GM12878 (cell line): ENCODE measurements at regions not wholly inside any gene's neighbourhood (a gene's known extent, or its start where the extent isn't known, plus 50 kb on each side); places are given as distances from the start of the nearest gene placed in this dataset.

ENCODE experiments used
- ATAC-seq: fragments of 200-7000 bp; cut with Tn5 transposase; 3 replicates; pipeline ENCODE4 v1.9.1; 2020; ENCODE audit warnings: mild to moderate bottlenecking, moderate library complexity
- BruUV-seq: library from RNA; stranded (reverse); fragments of 400-500 nt; replicated peaks from 2 replicates; lab custom pipeline; 2021; lab: Mats Ljungman, UMichigan
- CTCF ChIA-PET: fragments of 300-600 bp; sonication (Branson Sonifier 250); formaldehyde crosslinking; extraction: SDS; loops from one replicate; lab custom pipeline; 2021; ENCODE audit warnings: inconsistent platforms; lab: Yijun Ruan, JAX
- POLR2A ChIA-PET: fragments of 350-600 bp; formaldehyde crosslinking; extraction: SDS; loops from one replicate; lab custom pipeline; 2021; ENCODE audit warnings: inconsistent platforms; lab: Charles Lee
- RAD21 ChIA-PET: fragments of 300-600 bp; sonication (Branson Sonifier 250); formaldehyde crosslinking; loops from one replicate; lab custom pipeline; 2023; ENCODE audit warnings: antibody characterized with exemption; ENCODE audit not compliant: unreplicated experiment; lab: Charles Lee
- SMC1A ChIA-PET: fragments of 300-600 bp; sonication (Branson Sonifier 250); formaldehyde crosslinking; loops from one replicate; lab custom pipeline; 2023; ENCODE audit not compliant: unreplicated experiment, uncharacterized antibody; lab: Charles Lee
- DNase-seq: peaks from one replicate; pipeline ENCODE4 v3.0.0-alpha.2; 2011; ENCODE audit warnings: low read depth, low spot score
- FAIRE-seq: peaks from 3 replicates; lab custom pipeline; 2011; peaks lifted over from hg19 to GRCh38; lab: Jason Lieb, UNC
- H2AFZ ChIP-seq: 2 replicates; pipeline ENCODE4 v1.6.0; 2011; ENCODE audit warnings: low read depth, low read length, control low read depth; ENCODE audit not compliant: control insufficient read depth
- H3K27ac ChIP-seq: 2 replicates; pipeline ENCODE4 v1.5.1; 2011; ENCODE audit warnings: control low read depth; ENCODE audit not compliant: control insufficient read depth, insufficient read depth
- H3K27me3 ChIP-seq, 2 experiments: replicated peaks in 1 of 2; 2 replicates each; pipeline versions ENCODE4 v1.6.0 to v1.6.1; 2011; ENCODE audit warnings: low read length in 1 of 2; ENCODE audit not compliant: control insufficient read depth in 2 of 2, insufficient read depth in 2 of 2
- H3K36me3 ChIP-seq, 2 experiments: 2 replicates each; pipeline ENCODE4 v1.5.1; 2011; ENCODE audit warnings: low read length in 1 of 2; ENCODE audit not compliant: control insufficient read depth in 2 of 2, insufficient read depth in 2 of 2
- H3K4me1 ChIP-seq: 2 replicates; pipeline ENCODE4 v1.6.1; 2011; ENCODE audit warnings: mild to moderate bottlenecking, low read length, moderate library complexity, mixed read lengths; ENCODE audit not compliant: control insufficient read depth, insufficient read depth
- H3K4me2 ChIP-seq: 2 replicates; pipeline ENCODE4 v1.6.0; 2011; ENCODE audit warnings: control low read depth; ENCODE audit not compliant: control insufficient read depth, insufficient read depth
- H3K4me3 ChIP-seq: fragments of 200-600 bp; sonication (generic); 2 replicates; pipeline ENCODE4 v1.5.1; 2016
- H3K79me2 ChIP-seq: 2 replicates; pipeline ENCODE4 v1.6.0; 2011; ENCODE audit warnings: low read length; ENCODE audit not compliant: control insufficient read depth, insufficient read depth
- H3K9ac ChIP-seq: 2 replicates; pipeline ENCODE4 v1.8.0; 2011; ENCODE audit warnings: low read length, control low read depth, mixed read lengths; ENCODE audit not compliant: control insufficient read depth, insufficient read depth
- H3K9me3 ChIP-seq: replicated peaks from 3 replicates; pipeline ENCODE4 v1.5.1; 2011; ENCODE audit warnings: mild to moderate bottlenecking, low read length; ENCODE audit not compliant: control insufficient read depth, insufficient read depth
- H4K20me1 ChIP-seq: 2 replicates; pipeline ENCODE4 v1.6.0; 2011; ENCODE audit not compliant: control insufficient read depth, insufficient read depth
- BCLAF1 ChIP-seq: fragments of 450-650 bp; IDR thresholded peaks from 2 replicates; pipeline ENCODE4 v1.6.1; 2017; ENCODE audit warnings: antibody characterized with exemption, mild to moderate bottlenecking, moderate library complexity
- DPF2 ChIP-seq: fragments of 450-650 bp; IDR thresholded peaks from 2 replicates; pipeline ENCODE4 v1.6.1; 2017; ENCODE audit warnings: mild to moderate bottlenecking
- IRF5 ChIP-seq: fragments of 450-650 bp; IDR thresholded peaks from 2 replicates; pipeline ENCODE4 v1.6.1; 2017; ENCODE audit warnings: borderline replicate concordance
- MEF2A ChIP-seq: IDR thresholded peaks from 2 replicates; pipeline ENCODE4 v1.6.1; 2011; ENCODE audit warnings: low read depth, mild to moderate bottlenecking, low read length, moderate library complexity; ENCODE audit not compliant: insufficient read depth
- NFYB ChIP-seq: IDR thresholded peaks from 2 replicates; pipeline ENCODE4 v1.6.1; 2011; ENCODE audit warnings: low read depth, mild to moderate bottlenecking, low read length, improper control_type of control experiment, moderate library complexity; ENCODE audit not compliant: insufficient read depth
- PAX8 ChIP-seq: fragments of 450-650 bp; IDR thresholded peaks from 2 replicates; pipeline ENCODE4 v1.6.1; 2017; ENCODE audit warnings: mild to moderate bottlenecking, moderate library complexity
- POLR2AphosphoS2 ChIP-seq: IDR thresholded peaks from 2 replicates; pipeline ENCODE4 v1.6.1; 2011; ENCODE audit warnings: low read depth, mild to moderate bottlenecking, low read length, improper control_type of control experiment, moderate library complexity
- RBBP5 ChIP-seq: fragments of 200-600 bp; sonication (generic); conservative IDR thresholded peaks from 2 replicates; pipeline ENCODE4 v1.6.1; 2016
- SPI1 ChIP-seq: IDR thresholded peaks from 2 replicates; pipeline ENCODE4 v1.6.1; 2011; ENCODE audit warnings: low read depth, mild to moderate bottlenecking, low read length, moderate library complexity, borderline replicate concordance; ENCODE audit not compliant: insufficient read depth
- SREBF1 ChIP-seq: IDR thresholded peaks from 2 replicates; pipeline ENCODE4 v1.6.1; 2012; ENCODE audit warnings: mild to moderate bottlenecking, low read length
- WGBS: methylation state at CpG from one replicate; pipeline ENCODE4 v1.1.6; 2016; ENCODE audit warnings: low lambda C conversion rate; ENCODE audit not compliant: insufficient replicate concordance, insufficient coverage; ENCODE audit errors: missing lambda C conversion rate; 5-methylcytosine and 5-hydroxymethylcytosine counted together
- in situ Hi-C: fragments of 300-500 bp; cut with MboI; formaldehyde crosslinking; loops from 9 replicates; pipeline ENCODE4 v1.14.3; 2018; ENCODE audit warnings: mixed read lengths
- intact Hi-C: fragments of 100-400 bp; cut with micrococcal nuclease; formaldehyde crosslinking; loops from one replicate; pipeline ENCODE4 v1.14.2; 2022; ENCODE audit not compliant: unreplicated experiment

- SMC1A ChIA-PET: no interaction called here
- intact Hi-C loops (no loop called here), in situ Hi-C loops (no loop called here)
Measured at GRCh38 chr3:87836026-87836425, 222.8 kb downstream of the CGGBP1 start.

More at GRCh38 chr3:87836026-87836425, 222.8 kb downstream of the CGGBP1 start:
- Histone ChIP-seq H3K4me1 (no peaks in the 10 kb centered on the region), H3K79me2 (no peaks in the 10 kb centered on the region), H3K9me3 (no peaks in the 10 kb centered on the region), H3K4me2 (no peak overlapping the region), H3K4me3 (no peak overlapping the region), H3K36me3 (no peaks in the 10 kb centered on the region), H2AFZ (no peak overlapping the region), H4K20me1 (no peaks in the 10 kb centered on the region), H3K27ac (no peak overlapping the region), H3K27me3 (no peaks in the 10 kb centered on the region), H3K9ac (no peak overlapping the region)
- RAD21 ChIA-PET: no interaction called here
- CTCF ChIA-PET: no interaction called here
- ATAC-seq: no peak
- POLR2A ChIA-PET: no interaction called here
- TF ChIP-seq IRF5: no peak
- no peak for TF ChIP-seq SREBF1
- no peak for TF ChIP-seq SPI1
- TF ChIP-seq MEF2A: no peak
- TF ChIP-seq DPF2: no peak
- TF ChIP-seq BCLAF1: no peak
- no peak for TF ChIP-seq NFYB
- no peak for TF ChIP-seq RBBP5
- TF ChIP-seq POLR2AphosphoS2: no peak
- no peak for TF ChIP-seq PAX8
- no peak for DNase-seq
- no peak for FAIRE-seq
- BruUV-seq: no TSS peak
- WGBS: 6% methylated on average over 1 of the region's 1 CpG
